Lower lobe of right lung (tissue), 2 donors: ENCODE measurements at regions not wholly inside any gene's neighbourhood (a gene's known extent, or its start where the extent isn't known, plus 50 kb on each side); places are given as distances from the start of the nearest gene placed in this dataset.

ENCODE experiments used
- ATAC-seq, 2 donors: fragments of 200-7000 bp; cut with Tn5 transposase; one replicate each; pipeline ENCODE4 v1.9.1; 2020 to 2022; ENCODE audit warnings: mild to moderate bottlenecking in 2 of 2, moderate library complexity in 2 of 2
- DNase-seq: peaks from one replicate; pipeline ENCODE4 v3.0.0-alpha.2; 2020
- H3K27ac ChIP-seq: fragments of 200-600 bp; one replicate; pipeline ENCODE4 v1.8.0; 2022
- H3K27me3 ChIP-seq: fragments of 200-600 bp; one replicate; pipeline ENCODE4 v1.8.0; 2022; ENCODE audit warnings: low read depth
- H3K36me3 ChIP-seq: fragments of 200-600 bp; one replicate; pipeline ENCODE4 v1.8.0; 2022; ENCODE audit warnings: mild to moderate bottlenecking
- H3K4me1 ChIP-seq: fragments of 200-600 bp; one replicate; pipeline ENCODE4 v1.8.0; 2022
- H3K4me3 ChIP-seq: fragments of 200-600 bp; one replicate; pipeline ENCODE4 v1.8.0; 2022; ENCODE audit warnings: mild to moderate bottlenecking
- H3K9me3 ChIP-seq: fragments of 200-600 bp; one replicate; pipeline ENCODE4 v1.8.0; 2022
- intact Hi-C: fragments of 100-400 bp; cut with DNase I; formaldehyde crosslinking; loops from one replicate; pipeline ENCODE4 v1.11.0; 2022
- TF ChIP-seq, protein P1 (sequence below): fragments of 200-600 bp; IDR thresholded peaks from one replicate; pipeline ENCODE4 v1.8.0; 2022; ENCODE audit warnings: antibody characterized with exemption, mild to moderate bottlenecking
- donor health status: DM: no; HTN: yes; CAD: no; lungs with severe emphysema.

DNA sequence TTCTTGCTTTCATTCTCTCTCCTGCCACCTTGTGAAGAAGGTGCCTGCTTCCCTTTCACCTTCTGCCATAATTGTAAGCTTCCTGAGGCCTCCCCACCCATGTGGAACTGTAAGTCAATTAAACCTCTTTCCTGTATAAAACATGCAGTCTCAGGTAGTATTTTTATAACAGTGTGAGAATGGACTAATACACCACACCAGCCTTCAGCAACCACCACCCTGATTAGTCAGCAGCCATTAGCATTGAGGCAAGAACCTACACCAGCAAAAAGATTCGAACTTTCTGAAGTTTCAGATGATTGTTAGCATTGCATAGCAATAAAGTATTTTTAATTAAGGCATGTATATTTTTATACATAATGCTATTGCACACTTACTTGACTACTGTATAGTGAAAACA is 980.2 kb downstream of the EFNA5 start:
- Histone ChIP-seq H3K9me3 (no peaks in the 10 kb centered on the region), H3K36me3 (no peaks in the 10 kb centered on the region), H3K27me3 (no peaks in the 10 kb centered on the region), H3K4me3 (no peak overlapping the region), H3K27ac (no peak overlapping the region), H3K4me1 (no peaks in the 10 kb centered on the region)
- TF ChIP-seq, protein P1, sequence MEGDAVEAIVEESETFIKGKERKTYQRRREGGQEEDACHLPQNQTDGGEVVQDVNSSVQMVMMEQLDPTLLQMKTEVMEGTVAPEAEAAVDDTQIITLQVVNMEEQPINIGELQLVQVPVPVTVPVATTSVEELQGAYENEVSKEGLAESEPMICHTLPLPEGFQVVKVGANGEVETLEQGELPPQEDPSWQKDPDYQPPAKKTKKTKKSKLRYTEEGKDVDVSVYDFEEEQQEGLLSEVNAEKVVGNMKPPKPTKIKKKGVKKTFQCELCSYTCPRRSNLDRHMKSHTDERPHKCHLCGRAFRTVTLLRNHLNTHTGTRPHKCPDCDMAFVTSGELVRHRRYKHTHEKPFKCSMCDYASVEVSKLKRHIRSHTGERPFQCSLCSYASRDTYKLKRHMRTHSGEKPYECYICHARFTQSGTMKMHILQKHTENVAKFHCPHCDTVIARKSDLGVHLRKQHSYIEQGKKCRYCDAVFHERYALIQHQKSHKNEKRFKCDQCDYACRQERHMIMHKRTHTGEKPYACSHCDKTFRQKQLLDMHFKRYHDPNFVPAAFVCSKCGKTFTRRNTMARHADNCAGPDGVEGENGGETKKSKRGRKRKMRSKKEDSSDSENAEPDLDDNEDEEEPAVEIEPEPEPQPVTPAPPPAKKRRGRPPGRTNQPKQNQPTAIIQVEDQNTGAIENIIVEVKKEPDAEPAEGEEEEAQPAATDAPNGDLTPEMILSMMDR = no peak
- DNase-seq = no peak
- intact Hi-C loops = no loop called here
- ATAC-seq = no peak

DNA sequence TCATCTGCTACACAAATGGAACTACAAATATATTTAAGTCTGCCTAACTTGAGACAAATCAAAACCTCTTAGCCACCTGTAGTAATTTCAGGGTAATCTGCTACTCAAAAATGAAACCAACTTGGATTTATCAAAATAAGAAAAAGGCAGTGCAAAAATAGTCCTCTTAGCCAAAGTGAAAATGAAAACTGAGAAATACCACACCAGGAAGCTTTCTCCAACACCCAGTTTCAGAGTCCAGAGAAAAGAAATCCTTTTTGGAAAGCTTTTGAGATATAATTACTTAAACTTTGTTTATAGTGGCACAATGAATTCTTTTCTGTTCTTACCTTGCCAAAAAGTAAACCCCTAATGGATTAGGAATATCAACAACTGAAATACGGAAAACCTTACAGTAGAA is 990.4 kb downstream of the EFNA5 start:
- Histone ChIP-seq H3K27ac (no peak overlapping the region), H3K4me1 (no peaks in the 10 kb centered on the region), H3K27me3 (no peaks in the 10 kb centered on the region), H3K4me3 (no peak overlapping the region), H3K36me3 (no peaks in the 10 kb centered on the region), H3K9me3 (no peaks in the 10 kb centered on the region)
- DNase-seq = no peak
- no peak for ATAC-seq
- intact Hi-C loops = no loop called here
- TF ChIP-seq, protein P1 = no peak

GRCh38 chr5:106677057-106677456 is 993.7 kb downstream of the EFNA5 start:
- no peak overlapping the region for H3K27ac ChIP-seq
- ATAC-seq = no peak
- H3K36me3 ChIP-seq = no peaks in the 10 kb centered on the region
- intact Hi-C loops = no loop called here
- no peak overlapping the region for H3K4me3 ChIP-seq
- TF ChIP-seq, protein P1 = no peak
- H3K9me3 ChIP-seq = no peaks in the 10 kb centered on the region
- no peak for DNase-seq
- no peaks in the 10 kb centered on the region for H3K27me3 ChIP-seq
- H3K4me1 ChIP-seq = no peaks in the 10 kb centered on the region

DNA sequence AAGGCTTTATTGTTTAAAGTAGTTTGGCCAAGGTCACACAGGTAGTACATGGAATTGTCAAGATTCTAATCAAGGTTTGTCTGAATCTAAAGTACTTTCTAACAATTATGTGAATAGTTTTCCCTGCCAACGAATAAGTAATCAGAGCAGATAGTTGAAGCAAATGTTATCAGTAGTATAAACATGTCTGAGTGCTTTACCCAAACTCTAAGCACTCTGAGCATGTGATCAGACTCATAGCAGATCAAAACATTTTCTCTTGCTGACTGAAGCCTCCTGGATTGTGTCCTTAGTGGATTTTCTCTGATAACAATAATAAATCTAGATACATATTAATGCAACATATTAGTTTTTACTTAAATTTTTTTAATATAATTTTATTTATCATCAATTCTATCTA is 995.0 kb downstream of the EFNA5 start:
- ATAC-seq (peak in 1 of 2 donors; percentile 45), DNase-seq (no peak)
- Histone ChIP-seq H3K27ac (no peak overlapping the region), H3K36me3 (no peaks in the 10 kb centered on the region), H3K27me3 (no peaks in the 10 kb centered on the region), H3K9me3 (no peaks in the 10 kb centered on the region), H3K4me3 (no peak overlapping the region), H3K4me1 (no peaks in the 10 kb centered on the region)
- TF ChIP-seq, protein P1 = no peak
- intact Hi-C loops = no loop called here

DNA sequence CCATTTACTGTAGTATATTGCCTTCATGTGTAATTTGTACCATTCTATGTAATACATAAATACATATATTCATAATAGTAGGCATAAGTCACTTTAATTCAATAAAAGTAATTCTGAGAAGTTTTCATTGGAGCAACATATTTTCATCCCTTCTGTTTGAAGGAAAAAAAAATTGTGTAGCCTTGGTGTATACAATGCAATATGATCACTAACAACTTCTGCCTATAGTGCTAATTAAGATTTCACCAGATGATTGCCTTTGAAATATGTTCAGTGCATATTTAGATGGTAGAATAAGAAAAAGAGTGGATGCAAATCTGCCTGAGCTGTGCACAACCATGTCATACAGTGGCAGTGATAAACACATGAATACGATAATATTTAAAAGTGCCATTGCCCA is 996.8 kb downstream of the EFNA5 start:
- DNase-seq = no peak
- intact Hi-C loops = no loop called here
- H3K36me3 ChIP-seq = no peaks in the 10 kb centered on the region
- no peak overlapping the region for H3K27ac ChIP-seq
- no peaks in the 10 kb centered on the region for H3K9me3 ChIP-seq
- H3K4me1 ChIP-seq = no peaks in the 10 kb centered on the region
- no peak overlapping the region for H3K4me3 ChIP-seq
- TF ChIP-seq, protein P1 = no peak
- H3K27me3 ChIP-seq = no peaks in the 10 kb centered on the region
- no peak for ATAC-seq

DNA sequence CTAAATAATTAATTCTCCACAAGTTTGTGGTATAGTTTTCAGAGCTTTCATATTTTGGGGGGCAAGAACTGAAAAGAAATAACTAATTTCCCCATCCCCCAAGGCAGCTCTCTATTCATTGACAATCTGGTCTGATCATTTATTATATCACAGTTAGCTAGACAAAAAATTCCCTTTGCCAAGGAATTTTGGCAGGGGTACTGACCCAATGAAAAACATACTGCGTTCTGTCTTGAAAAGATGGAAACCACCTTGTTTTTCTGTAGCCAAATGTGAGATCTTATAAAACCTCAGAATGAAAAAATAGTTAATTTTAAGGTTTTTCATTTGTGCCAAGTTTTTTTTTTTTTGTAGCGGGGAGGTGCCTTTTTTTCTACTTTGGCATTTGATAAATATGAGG is 1008.9 kb downstream of the EFNA5 start:
- no peaks in the 10 kb centered on the region for H3K9me3 ChIP-seq
- intact Hi-C loops = no loop called here
- H3K27ac ChIP-seq = no peak overlapping the region
- TF ChIP-seq, protein P1 = no peak
- ATAC-seq = no peak
- no peak for DNase-seq
- no peak overlapping the region for H3K4me3 ChIP-seq
- H3K27me3 ChIP-seq = no peaks in the 10 kb centered on the region
- H3K4me1 ChIP-seq = no peaks in the 10 kb centered on the region
- H3K36me3 ChIP-seq = no peaks in the 10 kb centered on the region
